Liver (tissue), 3 donors: ENCODE measurements at regions not wholly inside any gene's neighbourhood (a gene's known extent, or its start where the extent isn't known, plus 50 kb on each side); places are given as distances from the start of the nearest gene placed in this dataset.

Experiments
- ATF3 ChIP-seq: IDR thresholded peaks from 2 replicates; pipeline ENCODE4 v1.6.1; 2016; ENCODE audit warnings: antibody characterized with exemption
- GABPA ChIP-seq, 2 donors: IDR thresholded peaks in 1 of 2; conservative IDR thresholded peaks in 1 of 2; 2 replicates each; pipeline ENCODE4 v1.6.1; 2016; ENCODE audit warnings: antibody characterized with exemption in 2 of 2, mild to moderate bottlenecking in 1 of 2, moderate library complexity in 1 of 2
- JUND ChIP-seq, 2 donors: IDR thresholded peaks; 2 replicates each; pipeline ENCODE4 v1.6.1; 2016; ENCODE audit warnings: antibody characterized with exemption in 2 of 2
- MAX ChIP-seq: IDR thresholded peaks from 2 replicates; pipeline ENCODE4 v1.6.1; 2016; ENCODE audit warnings: antibody characterized with exemption
- RXRA ChIP-seq, 2 donors: IDR thresholded peaks; 2 replicates each; pipeline ENCODE4 v1.6.1; 2017 to 2018; ENCODE audit warnings: antibody characterized with exemption in 2 of 2, mild to moderate bottlenecking in 1 of 2
- SP1 ChIP-seq: IDR thresholded peaks from 2 replicates; pipeline ENCODE4 v1.6.1; 2018; ENCODE audit warnings: antibody characterized with exemption, mild to moderate bottlenecking
- TAF1 ChIP-seq: conservative IDR thresholded peaks from 2 replicates; pipeline ENCODE4 v1.6.1; 2016; ENCODE audit warnings: antibody characterized with exemption, mild to moderate bottlenecking
- YY1 ChIP-seq: IDR thresholded peaks from 2 replicates; pipeline ENCODE4 v1.6.1; 2016; ENCODE audit warnings: antibody characterized with exemption, mild to moderate bottlenecking
- TF ChIP-seq, protein P1 (sequence below): fragments of 150-350 bp; IDR thresholded peaks from 2 replicates; pipeline ENCODE4 v1.5.1; 2017; ENCODE audit warnings: improper control_type of control experiment, low read depth, low read length; ENCODE audit not compliant: missing input control
- donor health status: healthy.
- donor health status: healthy.

DNA sequence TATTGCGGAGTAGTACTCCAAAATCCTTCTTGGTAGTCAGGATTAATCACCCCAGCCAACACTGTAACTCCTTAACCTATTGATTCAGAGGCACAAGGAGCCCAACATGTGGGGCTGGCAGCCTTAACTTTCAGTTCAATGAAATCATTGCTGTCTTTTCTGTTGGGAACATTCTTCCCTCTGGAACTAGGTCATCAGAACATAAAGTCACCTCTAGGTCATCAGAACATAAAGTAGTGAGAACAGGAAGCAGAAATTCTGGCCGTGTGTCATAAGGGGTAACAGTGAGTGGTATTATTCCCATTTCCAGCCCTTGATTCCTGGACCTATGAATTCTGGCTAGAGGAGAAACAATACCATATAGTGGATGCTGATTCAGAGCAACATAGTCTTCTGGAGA lies 71.5 kb upstream of the TNIK start:
- TF ChIP-seq JUND (IDR thresholded peaks at IDR 0.05) = no peak
- TF ChIP-seq TAF1 = no peak
- no peak for TF ChIP-seq YY1
- TF ChIP-seq, protein P1, sequence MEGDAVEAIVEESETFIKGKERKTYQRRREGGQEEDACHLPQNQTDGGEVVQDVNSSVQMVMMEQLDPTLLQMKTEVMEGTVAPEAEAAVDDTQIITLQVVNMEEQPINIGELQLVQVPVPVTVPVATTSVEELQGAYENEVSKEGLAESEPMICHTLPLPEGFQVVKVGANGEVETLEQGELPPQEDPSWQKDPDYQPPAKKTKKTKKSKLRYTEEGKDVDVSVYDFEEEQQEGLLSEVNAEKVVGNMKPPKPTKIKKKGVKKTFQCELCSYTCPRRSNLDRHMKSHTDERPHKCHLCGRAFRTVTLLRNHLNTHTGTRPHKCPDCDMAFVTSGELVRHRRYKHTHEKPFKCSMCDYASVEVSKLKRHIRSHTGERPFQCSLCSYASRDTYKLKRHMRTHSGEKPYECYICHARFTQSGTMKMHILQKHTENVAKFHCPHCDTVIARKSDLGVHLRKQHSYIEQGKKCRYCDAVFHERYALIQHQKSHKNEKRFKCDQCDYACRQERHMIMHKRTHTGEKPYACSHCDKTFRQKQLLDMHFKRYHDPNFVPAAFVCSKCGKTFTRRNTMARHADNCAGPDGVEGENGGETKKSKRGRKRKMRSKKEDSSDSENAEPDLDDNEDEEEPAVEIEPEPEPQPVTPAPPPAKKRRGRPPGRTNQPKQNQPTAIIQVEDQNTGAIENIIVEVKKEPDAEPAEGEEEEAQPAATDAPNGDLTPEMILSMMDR = no peak
- TF ChIP-seq MAX = no peak
- no peak for TF ChIP-seq RXRA (IDR thresholded peaks at IDR 0.05)
- TF ChIP-seq SP1 = no peak
- TF ChIP-seq ATF3 = no peak
- no peak for TF ChIP-seq GABPA (IDR thresholded peaks at IDR 0.05 in 1 of 2, conservative IDR thresholded peaks at IDR 0.05 in 1 of 2)
